ENCODE measurements at regions not wholly inside any gene's neighbourhood (a gene's known extent, or its start where the extent isn't known, plus 50 kb on each side); places are given as distances from the start of the nearest gene placed in this dataset.

- no peak for TF ChIP-seq ZNF8 (CRISPR knock-in tag; IDR thresholded peaks at IDR 0.05)
- TF ChIP-seq, protein P1, sequence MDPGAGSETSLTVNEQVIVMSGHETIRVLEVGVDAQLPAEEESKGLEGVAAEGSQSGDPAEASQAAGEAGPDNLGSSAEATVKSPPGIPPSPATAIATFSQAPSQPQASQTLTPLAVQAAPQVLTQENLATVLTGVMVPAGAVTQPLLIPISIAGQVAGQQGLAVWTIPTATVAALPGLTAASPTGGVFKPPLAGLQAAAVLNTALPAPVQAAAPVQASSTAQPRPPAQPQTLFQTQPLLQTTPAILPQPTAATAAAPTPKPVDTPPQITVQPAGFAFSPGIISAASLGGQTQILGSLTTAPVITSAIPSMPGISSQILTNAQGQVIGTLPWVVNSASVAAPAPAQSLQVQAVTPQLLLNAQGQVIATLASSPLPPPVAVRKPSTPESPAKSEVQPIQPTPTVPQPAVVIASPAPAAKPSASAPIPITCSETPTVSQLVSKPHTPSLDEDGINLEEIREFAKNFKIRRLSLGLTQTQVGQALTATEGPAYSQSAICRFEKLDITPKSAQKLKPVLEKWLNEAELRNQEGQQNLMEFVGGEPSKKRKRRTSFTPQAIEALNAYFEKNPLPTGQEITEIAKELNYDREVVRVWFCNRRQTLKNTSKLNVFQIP (CRISPR knock-in tag; IDR thresholded peaks at IDR 0.05; ENCODE audit: borderline replicate concordance, low read depth), result no peak
- TF ChIP-seq, protein P2, sequence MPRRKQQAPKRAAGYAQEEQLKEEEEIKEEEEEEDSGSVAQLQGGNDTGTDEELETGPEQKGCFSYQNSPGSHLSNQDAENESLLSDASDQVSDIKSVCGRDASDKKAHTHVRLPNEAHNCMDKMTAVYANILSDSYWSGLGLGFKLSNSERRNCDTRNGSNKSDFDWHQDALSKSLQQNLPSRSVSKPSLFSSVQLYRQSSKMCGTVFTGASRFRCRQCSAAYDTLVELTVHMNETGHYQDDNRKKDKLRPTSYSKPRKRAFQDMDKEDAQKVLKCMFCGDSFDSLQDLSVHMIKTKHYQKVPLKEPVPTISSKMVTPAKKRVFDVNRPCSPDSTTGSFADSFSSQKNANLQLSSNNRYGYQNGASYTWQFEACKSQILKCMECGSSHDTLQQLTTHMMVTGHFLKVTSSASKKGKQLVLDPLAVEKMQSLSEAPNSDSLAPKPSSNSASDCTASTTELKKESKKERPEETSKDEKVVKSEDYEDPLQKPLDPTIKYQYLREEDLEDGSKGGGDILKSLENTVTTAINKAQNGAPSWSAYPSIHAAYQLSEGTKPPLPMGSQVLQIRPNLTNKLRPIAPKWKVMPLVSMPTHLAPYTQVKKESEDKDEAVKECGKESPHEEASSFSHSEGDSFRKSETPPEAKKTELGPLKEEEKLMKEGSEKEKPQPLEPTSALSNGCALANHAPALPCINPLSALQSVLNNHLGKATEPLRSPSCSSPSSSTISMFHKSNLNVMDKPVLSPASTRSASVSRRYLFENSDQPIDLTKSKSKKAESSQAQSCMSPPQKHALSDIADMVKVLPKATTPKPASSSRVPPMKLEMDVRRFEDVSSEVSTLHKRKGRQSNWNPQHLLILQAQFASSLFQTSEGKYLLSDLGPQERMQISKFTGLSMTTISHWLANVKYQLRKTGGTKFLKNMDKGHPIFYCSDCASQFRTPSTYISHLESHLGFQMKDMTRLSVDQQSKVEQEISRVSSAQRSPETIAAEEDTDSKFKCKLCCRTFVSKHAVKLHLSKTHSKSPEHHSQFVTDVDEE (CRISPR knock-in tag; IDR thresholded peaks at IDR 0.05), result no peak
- TF ChIP-seq CSDC2 (CRISPR knock-in tag; IDR thresholded peaks at IDR 0.05), result no peak
- no peak for ATAC-seq
Measured at GRCh38 chr2:2577407-2577831, 246.3 kb upstream of the MYT1L start.

DNA sequence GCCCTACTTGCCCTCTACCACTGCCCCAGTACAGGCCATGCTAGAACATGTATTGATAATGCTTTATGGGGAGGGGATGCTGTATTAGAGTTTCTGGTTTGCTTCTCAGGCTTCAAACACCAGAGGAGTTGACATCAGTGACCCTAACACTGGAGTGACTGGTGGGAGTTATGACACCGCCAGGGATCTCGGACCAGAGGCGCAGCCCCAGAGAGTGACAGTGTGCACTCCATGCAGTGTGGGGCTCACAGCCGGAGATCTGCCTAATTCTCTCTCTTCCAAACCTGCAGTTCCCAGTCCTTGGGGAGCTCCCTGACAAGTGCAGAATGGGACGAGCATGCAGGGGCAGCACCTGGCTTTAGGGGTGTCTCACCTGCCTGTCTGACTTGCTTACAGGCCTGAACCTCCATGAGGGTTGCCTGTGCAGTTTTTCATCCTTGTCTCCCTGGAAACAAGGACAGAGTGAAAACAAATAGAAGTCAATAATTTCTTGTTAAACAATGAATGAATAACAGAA lies 244.9 kb upstream of the MYT1L start:
- TF ChIP-seq TCF4 (CRISPR knock-in tag; IDR thresholded peaks at IDR 0.05; ENCODE audit: borderline replicate concordance), result no peak
- no peak for TF ChIP-seq RARB (CRISPR knock-in tag; IDR thresholded peaks at IDR 0.05)
- TF ChIP-seq ISL1 (CRISPR knock-in tag; IDR thresholded peaks at IDR 0.05), result no peak
- TF ChIP-seq, protein P3, sequence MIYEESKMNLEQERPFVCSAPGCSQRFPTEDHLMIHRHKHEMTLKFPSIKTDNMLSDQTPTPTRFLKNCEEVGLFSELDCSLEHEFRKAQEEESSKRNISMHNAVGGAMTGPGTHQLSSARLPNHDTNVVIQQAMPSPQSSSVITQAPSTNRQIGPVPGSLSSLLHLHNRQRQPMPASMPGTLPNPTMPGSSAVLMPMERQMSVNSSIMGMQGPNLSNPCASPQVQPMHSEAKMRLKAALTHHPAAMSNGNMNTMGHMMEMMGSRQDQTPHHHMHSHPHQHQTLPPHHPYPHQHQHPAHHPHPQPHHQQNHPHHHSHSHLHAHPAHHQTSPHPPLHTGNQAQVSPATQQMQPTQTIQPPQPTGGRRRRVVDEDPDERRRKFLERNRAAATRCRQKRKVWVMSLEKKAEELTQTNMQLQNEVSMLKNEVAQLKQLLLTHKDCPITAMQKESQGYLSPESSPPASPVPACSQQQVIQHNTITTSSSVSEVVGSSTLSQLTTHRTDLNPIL (CRISPR knock-in tag; IDR thresholded peaks at IDR 0.05; ENCODE audit: low read depth), result no peak
- TF ChIP-seq ZNF70 (CRISPR knock-in tag; IDR thresholded peaks at IDR 0.05), result no peak
- no peak for TF ChIP-seq ZFP30 (CRISPR knock-in tag; IDR thresholded peaks at IDR 0.05)
- no peak for TF ChIP-seq GLIS3 (CRISPR knock-in tag; IDR thresholded peaks at IDR 0.05)
- ATAC-seq, result no peak

DNA sequence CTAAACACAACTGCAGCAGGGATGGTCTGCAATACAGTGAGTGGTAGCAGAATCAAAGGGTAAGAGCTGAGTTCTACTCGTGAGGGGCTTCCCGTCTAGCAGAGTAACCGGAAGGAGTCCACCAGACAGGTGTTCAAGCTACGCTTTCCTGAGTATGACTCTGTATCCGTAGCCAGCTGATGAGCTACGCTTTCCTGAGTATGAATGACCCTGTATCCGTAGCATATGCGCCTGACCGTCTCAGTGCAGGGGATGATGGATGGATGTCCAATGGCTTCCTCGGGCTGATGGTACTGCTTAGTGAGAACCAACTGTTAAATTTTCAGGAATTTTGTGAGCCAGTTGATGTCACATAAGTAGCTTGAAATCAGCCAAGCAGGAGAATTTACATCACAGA lies 244.1 kb upstream of the MYT1L start:
- TF ChIP-seq GLIS3 (CRISPR knock-in tag; IDR thresholded peaks at IDR 0.05) (no peak), ESRRG (CRISPR knock-in tag; IDR thresholded peaks at IDR 0.05) (no peak), CSDC2 (CRISPR knock-in tag; IDR thresholded peaks at IDR 0.05) (no peak), TOX (CRISPR knock-in tag; IDR thresholded peaks at IDR 0.05; ENCODE audit: borderline replicate concordance) (no peak), SNAI2 (CRISPR knock-in tag; IDR thresholded peaks at IDR 0.05) (no peak), TCF4 (CRISPR knock-in tag; IDR thresholded peaks at IDR 0.05; ENCODE audit: borderline replicate concordance) (no peak), ZNF8 (CRISPR knock-in tag; IDR thresholded peaks at IDR 0.05) (no peak), ISL1 (CRISPR knock-in tag; IDR thresholded peaks at IDR 0.05) (no peak), ZNF70 (CRISPR knock-in tag; IDR thresholded peaks at IDR 0.05) (no peak), ZFP30 (CRISPR knock-in tag; IDR thresholded peaks at IDR 0.05) (no peak), RARB (CRISPR knock-in tag; IDR thresholded peaks at IDR 0.05) (no peak), OSR1 (CRISPR knock-in tag; IDR thresholded peaks at IDR 0.05) (no peak)
- TF ChIP-seq, protein P1 (CRISPR knock-in tag; IDR thresholded peaks at IDR 0.05; ENCODE audit: borderline replicate concordance, low read depth), result no peak
- TF ChIP-seq, protein P2 (CRISPR knock-in tag; IDR thresholded peaks at IDR 0.05), result no peak
- TF ChIP-seq, protein P4, sequence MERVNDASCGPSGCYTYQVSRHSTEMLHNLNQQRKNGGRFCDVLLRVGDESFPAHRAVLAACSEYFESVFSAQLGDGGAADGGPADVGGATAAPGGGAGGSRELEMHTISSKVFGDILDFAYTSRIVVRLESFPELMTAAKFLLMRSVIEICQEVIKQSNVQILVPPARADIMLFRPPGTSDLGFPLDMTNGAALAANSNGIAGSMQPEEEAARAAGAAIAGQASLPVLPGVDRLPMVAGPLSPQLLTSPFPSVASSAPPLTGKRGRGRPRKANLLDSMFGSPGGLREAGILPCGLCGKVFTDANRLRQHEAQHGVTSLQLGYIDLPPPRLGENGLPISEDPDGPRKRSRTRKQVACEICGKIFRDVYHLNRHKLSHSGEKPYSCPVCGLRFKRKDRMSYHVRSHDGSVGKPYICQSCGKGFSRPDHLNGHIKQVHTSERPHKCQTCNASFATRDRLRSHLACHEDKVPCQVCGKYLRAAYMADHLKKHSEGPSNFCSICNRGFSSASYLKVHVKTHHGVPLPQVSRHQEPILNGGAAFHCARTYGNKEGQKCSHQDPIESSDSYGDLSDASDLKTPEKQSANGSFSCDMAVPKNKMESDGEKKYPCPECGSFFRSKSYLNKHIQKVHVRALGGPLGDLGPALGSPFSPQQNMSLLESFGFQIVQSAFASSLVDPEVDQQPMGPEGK (CRISPR knock-in tag; IDR thresholded peaks at IDR 0.05; ENCODE audit: borderline replicate concordance), result no peak
- TF ChIP-seq, protein P3 (CRISPR knock-in tag; IDR thresholded peaks at IDR 0.05; ENCODE audit: low read depth), result no peak
- no peak for ATAC-seq

Measured in SK-N-SH treated with all-trans-retinoic acid at 6 μM for 48 hours (cell line).